H1 (cell line): ENCODE measurements at regions not wholly inside any gene's neighbourhood (a gene's known extent, or its start where the extent isn't known, plus 50 kb on each side); places are given as distances from the start of the nearest gene placed in this dataset.

Experiments
- RBBP5 ChIP-seq: IDR thresholded peaks from 2 replicates; pipeline ENCODE4 v1.7.1; 2012; ENCODE audit warnings: low read depth, mild to moderate bottlenecking, inconsistent platforms, low read length, moderate library complexity, borderline replicate concordance
- SUZ12 ChIP-seq: fragments of 200-600 bp; sonication (generic); IDR thresholded peaks from 2 replicates; pipeline ENCODE4 v1.6.1; 2012; ENCODE audit warnings: mild to moderate bottlenecking, inconsistent platforms, low read length, moderate library complexity, mixed read lengths
- TAF1 ChIP-seq: IDR thresholded peaks from 2 replicates; pipeline ENCODE4 v1.6.1; 2011; ENCODE audit warnings: mild to moderate bottlenecking, low read depth, low read length

DNA sequence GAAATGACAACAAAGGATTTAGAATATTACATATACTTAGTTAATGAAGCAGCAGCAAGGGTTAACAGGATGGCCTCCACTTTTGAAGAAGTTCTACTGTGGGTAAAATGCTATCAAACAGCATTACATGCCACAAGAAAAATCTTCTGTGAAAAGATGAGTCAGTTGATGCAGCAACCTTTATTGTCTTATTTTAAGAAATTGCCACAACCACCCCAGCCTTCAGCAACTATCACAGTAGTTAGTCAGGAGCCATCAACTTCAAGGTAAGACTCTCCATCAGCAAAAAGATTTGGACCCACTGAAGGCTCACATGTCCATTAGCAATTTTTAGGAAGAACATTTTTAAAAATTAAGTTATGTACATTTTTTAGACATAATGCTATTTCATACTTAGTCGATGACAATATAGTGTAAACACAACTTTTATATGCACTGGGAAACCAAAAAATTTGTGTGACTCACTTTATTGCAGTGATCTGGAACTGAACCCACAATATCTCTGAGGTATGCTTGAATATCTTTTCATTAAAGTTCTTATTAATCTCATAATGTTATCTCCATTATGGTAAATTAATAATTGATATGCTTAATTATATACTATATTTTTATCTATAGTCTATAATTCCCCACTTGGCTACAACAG is 81.2 kb downstream of the SPCS3 start (continued):
- TF ChIP-seq RBBP5 (no peak), TAF1 (no peak), SUZ12 (no peak)
